Epidermal melanocyte (primary cell): ENCODE measurements at regions not wholly inside any gene's neighbourhood (a gene's known extent, or its start where the extent isn't known, plus 50 kb on each side); places are given as distances from the start of the nearest gene placed in this dataset.
"Not testable (repeated sequence)": the region's sequence is repeated elsewhere in the genome, so short reads cannot be mapped to it uniquely, and the experiment has no call there.

ENCODE experiments used
- DNase-seq: peaks from one replicate; pipeline ENCODE4 v3.0.0; 2011; ENCODE audit warnings: low spot score; ENCODE audit not compliant: insufficient read length

DNA sequence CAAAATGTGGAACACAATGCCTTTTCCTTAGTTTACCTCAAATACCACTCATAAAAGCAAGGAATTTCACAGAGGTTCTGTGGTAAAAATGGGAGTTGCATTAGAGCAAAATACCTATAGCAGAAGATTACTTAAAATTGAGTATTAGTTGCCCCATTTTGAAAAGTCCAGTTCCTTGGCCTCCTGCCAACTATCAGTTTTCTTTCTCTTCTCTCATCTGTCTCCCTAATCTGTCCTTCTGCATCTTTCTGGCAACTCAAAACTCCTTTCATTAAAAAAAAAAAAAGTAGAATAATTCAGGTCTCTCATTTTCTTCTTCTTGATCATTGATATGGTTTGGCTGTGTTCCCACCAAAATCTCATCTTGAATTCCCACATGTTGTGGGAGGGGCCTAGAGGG, 127.3 kb downstream of the ATP23 start:
- no peak for DNase-seq

DNA sequence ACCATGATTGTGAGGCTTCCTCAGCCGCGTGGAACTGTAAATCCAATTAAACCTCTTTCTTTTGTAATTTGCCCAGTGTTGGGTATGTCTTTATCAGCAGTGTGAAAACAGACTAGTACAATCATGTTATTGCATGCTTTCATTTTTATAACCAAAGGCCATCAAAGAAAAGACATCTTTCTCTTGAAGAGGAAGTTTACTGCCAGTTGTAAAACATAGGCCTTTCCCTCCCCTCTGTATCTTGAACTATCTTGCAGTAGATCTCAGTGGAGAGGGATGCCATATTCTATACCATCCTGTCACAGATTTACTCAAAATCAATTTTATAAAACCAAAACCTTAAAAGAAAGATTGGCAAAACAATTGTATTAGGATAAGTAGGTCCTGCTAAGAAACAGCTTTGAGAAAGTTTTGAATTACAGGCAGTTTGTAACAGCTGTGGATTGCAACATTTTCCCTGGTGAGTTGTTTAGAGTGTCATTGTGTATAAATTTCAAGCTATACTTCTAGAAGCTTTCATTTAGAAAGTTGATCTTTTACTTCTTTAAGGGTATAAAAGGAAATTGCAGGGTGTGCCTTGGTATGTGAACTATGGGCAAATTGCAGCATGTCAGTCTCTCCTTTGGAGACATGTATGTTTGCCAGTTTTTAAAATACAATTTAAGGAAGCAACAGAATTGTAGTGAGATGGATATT, 128.0 kb downstream of the ATP23 start:
- peak; percentile 35 for DNase-seq

DNA sequence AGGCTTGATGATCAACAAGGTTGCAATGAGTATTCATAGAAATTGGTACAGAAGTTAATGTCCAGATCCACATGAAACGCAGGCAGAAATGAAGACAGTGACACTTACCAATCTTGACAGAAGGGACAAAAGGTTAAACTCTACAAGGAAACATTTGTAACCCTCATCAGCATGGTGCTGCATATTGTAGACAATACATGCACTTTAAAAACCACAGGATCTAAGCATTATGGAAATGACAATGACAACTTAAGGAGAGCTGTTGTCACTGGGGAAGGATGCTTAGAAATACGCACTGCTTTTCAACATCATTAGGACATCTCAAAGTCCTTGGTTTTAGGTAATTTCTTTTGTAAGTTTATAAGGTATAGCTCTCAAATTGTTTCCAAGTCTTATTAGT, 130.6 kb downstream of the ATP23 start:
- no peak for DNase-seq

DNA sequence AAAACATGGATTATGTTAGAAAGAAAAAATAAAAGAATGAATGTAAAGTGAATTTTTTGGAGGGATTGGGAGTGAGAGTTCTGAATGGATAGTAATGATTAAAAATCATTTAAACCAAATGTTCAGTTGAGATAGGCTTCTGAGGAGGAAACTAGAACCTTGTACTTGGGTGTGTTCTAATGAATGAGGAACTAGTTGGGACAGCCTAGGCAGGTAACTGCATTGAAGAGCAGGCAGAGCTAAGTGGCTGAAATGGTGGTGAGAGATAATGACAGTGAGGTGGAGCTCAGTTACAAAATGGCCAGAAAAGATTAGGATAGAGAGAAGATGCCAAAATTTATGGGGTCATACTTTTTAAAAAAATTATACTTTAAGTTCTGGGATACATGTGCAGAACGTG, 132.9 kb downstream of the ATP23 start:
- no peak for DNase-seq

DNA sequence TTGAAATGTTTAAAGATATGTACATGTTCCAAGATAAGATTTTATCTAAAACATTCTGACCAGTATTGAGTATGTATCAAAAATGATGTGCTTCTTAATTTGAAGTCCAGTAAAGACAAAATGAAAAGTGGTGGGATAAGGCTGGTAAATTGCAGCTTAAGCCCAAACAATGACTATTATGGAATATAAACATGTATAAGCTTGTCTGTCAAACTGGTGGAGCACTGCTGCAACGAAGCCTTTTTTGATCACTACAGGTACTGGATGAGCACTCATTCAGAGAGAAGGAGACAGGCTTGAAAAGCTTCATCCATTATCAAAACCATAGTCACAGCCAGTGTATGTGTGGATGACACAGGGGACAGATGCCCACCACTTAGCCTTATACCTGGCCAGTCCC, 138.4 kb downstream of the ATP23 start:
- DNase-seq = no peak

DNA sequence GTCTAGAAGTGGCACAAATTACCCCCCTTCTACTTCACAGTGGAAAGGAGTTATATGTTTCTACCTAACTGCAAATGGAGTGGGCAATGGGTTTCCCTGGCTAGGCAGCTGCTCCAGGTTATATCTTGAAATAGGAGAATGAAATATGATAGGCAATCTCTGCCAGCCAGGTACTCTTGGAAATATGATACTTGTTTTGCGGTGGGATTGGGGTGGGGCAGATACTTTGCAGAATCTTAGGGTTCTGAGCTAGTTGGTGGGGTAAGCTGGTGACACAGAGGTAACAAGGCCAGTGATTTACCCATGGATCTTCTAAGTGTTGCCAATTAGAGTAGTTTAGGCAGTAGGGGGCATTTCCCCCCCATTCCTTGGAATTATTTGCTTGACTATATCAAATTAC, 140.1 kb downstream of the ATP23 start:
- no peak for DNase-seq

DNA sequence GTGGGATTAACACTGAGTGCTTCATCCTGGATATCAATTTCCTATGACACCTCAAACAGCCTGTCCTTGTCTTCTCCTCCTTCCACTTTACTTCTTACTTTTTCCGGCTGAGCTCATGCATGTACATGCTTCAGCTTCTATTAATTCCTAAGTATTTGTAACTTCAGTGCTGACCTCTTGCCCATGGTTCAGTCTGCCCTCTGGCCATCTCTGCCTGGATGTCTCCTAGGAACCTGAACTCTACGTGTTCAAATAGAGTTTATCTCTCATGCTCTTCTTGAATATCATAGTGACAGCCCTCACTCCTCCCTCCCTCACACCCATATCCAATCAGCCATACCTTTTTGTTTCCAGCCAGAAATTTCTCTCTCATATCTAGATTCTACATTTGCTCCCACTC, 141.6 kb downstream of the ATP23 start:
- DNase-seq = no peak

DNA sequence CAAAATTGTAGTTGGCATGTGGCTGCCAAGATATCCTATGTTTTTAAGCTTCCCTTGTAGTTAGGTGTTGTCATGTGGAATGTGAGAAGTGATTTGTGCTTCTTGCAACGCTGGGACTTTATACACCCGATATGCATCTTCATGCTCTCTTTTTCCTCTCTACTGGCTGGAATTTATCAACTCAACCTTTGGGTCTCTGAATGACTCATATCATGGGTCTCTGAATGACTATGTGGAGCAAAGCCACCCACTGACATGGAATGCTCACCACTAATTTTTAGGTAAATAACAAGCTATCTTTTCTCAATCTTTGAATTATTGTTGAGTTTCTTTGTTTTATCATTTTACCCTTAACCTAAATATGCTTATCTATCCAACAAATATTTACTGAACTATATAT, 144.6 kb downstream of the ATP23 start:
- DNase-seq = no peak

DNA sequence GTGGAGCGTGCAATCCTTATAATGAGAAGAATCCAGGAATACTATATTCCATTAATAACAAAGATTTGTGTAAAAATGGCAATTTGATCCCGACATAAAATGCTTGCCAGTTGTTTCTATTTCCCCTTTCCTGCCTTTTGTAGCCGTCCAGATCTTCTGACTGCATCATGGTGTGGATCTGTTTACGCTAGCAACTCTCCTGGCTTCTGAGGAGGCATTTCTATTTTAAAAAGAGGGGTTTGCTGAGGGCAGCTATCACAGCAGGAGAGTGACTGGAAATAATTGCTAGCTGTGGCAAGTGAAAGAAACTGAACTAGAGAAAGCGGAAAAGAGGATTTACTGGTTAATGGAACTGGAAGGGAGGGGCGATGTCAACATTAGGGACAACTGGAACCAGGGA, 145.6 kb downstream of the ATP23 start:
- no peak for DNase-seq

DNA sequence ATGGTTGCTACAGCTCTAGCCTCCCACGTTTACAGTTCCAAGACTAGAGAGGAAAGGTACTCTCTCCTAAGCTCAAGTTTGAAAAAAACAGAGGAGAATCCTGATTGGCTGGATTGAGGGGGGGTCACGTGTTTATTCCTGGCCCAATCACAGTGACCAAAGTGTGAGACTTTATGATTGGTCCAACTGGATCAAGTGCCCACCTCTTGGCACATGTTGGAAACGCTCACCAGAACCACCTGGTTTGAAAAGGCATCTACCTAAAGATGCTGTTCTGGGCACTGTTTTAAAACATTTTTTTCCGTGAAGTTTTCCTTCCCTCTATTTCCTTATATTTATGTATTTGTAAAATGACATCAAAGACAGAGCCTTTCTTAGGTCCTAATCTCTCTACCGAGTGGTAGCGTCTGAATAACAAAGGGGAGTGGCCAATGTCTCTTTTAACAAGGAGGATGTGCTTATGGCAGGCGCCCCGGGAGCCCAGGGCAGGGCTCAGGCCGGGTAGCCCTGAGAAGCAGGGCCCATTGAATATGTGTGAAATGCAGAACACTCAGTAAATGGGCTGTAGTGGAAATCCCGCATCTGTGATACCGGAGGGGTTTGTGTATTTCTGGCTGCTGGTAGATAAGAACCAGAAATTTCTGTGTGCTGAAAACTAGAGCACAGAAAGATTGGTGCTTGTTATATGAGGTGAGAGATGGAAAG, 146.2 kb downstream of the ATP23 start:
- DNase-seq = no peak

DNA sequence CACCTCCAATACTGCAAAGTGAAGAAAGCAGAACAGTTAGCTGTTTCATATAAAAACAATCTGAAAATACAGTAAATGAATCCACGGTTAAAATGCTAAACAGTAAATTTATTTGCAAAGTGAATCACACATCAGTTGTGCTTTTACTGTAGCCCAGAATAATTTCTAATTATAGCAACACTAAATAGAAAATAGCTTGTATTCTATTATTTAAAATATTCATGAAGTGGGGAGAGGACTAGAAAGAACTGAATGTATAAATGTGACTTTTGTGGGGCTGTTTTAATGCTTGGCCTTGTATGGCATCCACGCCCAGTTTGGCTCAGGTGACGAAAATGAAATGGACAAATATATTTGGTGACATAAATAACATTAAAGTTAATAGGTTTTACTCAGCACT, 148.2 kb downstream of the ATP23 start:
- DNase-seq = no peak

DNA sequence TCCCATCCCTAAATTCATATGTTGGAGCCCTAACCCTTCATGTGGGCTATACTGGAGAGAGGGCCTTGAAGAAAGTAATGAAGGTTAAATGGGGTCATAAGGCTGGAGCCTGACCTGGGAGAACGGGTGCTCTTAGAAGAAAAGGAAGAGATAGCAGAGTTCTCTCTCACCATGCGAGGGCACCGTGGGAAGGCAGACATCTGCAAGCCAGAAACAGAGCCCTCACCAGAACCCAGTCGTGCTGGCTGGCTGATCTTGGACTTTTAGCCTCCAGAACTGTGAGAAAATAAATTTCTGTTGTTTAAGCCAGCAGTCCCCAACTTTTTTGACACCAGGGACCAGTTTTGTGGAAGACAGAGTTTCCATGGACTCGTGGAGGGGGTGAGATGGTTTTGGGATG, 149.3 kb downstream of the ATP23 start:
- no peak for DNase-seq

DNA sequence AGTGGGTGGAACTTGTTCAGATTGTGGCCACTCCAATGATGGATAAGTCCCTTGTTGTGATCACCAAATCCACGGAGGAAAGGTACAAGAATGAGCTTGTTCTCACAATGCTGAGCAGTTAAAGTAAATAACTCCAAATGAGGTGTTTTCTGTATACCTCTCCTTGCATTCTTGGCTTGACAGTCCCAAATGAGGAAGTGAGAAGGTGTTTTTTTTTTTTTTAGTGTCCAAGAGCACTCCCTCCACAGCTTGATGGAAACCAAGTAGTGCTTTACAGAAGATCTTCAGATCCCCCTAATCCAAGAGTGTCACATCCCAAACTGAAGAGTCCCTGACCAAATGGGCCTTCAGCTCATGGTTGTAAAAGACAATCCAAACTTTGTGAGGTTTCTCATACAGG, 153.6 kb downstream of the ATP23 start:
- DNase-seq = no peak

DNA sequence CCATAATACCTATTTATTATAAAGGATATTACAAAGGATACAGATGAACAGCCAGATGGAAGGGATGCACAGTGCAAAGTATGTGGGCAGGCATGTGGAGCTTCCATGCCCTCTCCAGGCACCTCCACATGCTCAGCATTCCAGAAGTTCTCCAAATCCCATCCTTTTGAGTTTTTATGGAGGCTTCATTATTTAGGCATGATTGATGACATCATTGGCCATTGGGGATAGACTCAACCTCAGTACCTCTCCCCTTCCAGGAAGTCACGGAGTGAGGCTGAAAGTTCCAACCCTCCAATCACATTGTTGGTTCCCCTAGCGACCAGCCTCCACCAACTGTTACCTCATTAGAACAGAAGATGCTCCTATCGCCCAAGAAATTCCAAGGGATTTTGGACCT, 156.4 kb downstream of the ATP23 start:
- DNase-seq = no peak

DNA sequence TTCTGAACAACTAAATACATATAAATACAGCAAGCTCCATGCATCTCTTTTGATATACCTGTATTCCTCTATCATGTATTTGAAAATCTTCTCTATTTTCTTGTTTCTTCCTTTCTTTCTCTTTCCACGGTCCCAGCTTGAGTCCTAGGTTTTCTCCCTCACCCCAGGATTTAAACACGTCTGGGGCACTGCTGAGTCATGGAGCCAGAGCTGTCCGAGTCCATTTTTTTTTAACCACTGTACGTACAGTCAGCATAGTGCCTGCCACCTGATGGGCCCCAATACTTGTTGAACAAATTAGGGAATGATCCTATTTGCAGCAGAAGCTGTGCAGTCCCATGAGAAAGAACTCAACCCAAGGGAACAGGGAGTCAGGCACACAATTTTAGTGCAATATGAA, 158.1 kb downstream of the ATP23 start:
- no peak for DNase-seq

DNA sequence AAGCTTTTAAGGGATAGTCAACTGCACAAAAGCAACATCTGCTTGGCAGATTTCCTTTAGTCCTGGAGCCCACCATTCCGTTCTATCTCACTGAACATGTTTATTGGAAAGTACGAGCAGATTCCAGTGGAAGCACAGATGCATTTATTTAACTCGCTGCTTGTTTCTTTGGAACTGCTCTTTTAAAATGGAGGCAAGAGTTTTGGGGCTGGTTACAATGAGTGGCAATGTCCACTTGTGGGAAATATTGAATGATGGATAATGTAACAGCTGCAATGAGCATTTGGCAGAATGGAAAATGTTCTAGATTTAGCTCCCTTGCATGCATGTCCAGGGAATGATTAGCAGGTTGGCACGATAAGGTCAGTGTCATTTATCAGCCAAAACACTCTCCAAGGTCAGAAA, 163.0 kb downstream of the ATP23 start:
- no peak for DNase-seq

DNA sequence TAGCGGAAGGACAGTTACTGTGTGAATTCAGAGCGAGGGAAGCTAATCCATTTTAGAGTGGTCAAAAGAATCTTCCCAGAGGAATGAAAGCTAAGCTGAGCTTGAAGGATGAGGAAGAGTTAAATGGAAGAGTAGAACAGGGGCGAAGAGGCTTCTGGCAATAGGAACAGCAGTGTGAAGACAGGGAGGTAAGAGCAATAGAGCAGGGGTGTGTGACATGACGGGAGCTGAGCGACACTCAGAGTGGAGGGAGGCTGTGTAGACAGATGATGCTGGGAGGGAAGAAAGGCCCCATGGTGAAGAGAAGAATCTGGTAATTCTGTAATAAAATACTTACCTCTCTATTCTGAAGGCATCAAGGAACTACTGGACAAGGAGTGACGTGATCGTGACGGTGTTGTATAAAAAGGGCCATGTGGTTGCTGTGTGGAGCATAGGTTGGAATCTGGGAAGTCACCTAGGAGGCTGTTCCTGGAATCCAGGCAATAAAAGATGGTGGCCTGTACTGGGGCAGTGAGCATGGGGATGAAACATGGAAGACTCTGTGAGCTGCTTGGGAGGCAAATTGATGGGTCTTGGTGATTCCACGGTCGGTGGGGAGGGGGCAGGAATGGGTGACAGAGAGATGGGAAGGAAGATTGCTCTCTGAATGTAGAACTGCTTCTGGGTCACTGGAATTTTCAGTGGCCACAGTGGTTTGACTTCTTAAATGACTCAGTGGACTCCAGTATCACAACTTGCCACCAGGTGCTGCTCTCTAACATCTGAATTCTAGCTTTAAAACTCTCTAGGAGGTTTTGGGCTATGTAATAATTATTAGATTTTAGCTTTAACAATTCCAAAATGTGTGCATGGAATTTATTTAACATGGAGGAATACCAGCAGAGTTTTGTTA, 164.1 kb downstream of the ATP23 start:
- no peak for DNase-seq

DNA sequence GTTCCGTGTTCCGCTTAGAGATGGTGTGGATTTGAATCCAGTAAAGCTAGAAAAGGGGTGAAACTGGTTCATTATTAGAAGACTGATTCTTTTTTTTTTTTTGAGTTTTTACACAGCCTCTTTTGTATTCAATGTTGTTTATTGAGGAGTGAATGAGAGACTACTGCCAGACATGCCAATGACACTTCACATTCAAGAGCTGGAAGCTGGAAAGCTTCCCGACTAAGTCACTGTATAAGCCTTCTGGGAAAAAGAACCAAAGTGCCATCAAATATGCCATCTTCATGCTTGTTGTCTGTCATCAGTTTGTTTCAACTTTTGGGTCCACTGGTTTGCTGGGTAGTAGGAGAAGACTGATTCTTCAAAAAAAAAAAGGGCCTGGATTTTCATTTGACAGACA, 164.8 kb downstream of the ATP23 start:
- no peak for DNase-seq

DNA sequence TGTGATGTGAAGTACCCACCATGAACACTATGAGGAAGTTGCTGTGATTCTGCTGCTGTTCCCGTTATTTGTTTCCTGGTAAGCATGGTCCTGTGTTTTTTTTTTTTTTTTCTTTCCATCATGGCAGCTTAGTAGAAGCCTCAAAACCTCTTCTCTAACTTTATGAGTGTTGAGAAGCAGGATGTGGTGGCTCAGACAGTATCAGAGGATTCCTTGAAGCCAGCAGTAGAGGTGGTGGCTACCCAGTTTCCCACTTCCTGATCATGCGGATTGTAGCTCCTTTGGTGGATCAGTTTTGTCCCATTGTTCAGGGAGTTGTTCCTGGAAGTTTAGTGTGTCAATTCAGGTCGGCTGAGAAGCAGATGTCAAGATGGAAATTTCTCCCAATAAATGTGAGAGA, 175.8 kb downstream of the ATP23 start:
- DNase-seq = no peak

DNA sequence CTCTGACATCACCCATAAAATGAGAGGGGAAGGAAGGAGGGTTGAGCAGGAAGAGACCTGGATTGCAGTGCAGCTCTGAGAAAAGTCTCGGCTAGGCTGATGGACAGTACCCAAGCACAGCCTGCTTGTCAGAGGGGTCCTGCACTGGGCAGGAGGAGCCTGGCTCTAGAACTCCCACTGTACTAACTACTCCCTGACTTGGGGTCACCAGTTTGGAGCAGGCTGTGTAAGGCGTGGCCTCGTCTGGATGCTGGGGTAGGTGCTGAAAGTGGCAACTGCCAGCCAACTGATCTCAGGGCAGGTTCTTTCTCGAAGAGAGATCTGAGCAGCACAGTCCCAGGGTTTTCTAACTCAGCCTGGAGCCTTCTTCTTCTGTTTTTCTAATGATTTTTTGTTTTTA, 176.3 kb downstream of the ATP23 start:
- no peak for DNase-seq

DNA sequence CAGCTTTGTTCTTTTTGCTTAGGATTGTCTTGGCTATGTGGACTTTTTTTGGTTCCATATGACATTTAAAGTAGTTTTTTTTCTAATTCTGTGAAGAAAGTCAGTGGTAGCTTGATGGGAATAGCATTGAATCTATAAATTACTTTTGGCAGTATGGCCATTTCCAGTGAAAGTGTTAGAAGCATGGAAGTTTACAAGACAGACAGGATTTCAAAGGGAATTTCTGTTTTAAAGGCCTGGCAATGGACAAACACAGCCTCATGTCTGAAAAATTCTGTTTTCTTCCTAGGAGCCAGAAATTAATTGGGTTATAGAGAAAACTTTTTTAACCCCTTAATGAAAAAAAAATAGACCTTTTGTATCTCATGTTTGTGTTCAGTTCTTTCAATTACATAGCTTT, 184.4 kb downstream of the ATP23 start:
- not testable (repeated sequence) for DNase-seq

DNA sequence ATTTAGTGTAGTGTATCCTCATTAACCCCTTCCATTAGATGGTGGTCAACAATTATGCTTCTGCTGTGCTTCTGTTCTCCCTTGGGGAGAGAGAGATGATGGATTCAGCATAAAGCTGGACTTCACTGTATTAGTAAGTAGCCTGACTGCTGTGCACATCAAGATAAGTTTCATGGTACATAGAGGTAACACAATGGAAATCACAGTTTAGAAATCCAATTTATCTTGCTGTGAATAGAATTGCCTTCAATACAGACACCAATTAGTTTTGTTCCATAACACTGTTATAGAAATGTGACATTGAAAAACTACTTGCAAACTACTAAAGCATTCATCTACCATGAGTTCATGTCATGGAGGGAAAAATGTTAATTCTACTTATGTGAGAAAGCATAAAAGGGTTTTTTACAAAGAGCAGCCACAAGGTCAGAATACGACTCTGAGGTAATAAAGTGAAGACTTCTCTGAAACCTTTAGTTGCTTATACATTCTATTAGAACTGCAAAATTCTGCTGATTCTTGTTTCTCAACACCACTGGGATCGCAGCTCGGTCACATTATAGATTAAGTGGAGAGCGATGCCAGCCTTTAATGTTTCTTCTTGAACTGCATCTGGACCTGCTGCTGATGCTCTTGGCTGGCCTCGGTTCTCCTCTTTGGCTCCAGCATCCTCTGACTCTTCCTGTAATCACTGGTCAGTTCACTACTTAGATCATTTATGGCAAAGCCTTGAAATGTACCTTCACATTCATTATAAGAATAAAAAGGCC, 190.8 kb downstream of the ATP23 start:
- DNase-seq = no peak
